ENCODE measurements at regions not wholly inside any gene's neighbourhood (a gene's known extent, or its start where the extent isn't known, plus 50 kb on each side); places are given as distances from the start of the nearest gene placed in this dataset.
A peak's percentile ranks its signal among the peaks of the same experiment; 100 is the strongest.

- no peak for DNase-seq (ENCODE audit: low read depth in 2 of 2)
Observed at GRCh38 chr2:71814885-71815284, 332.8 kb downstream of the CYP26B1 start.

GRCh38 chr2:71813807-71814470 is 333.7 kb downstream of the CYP26B1 start:
- DNase-seq (ENCODE audit: low read depth in 2 of 2) = no peak

- DNase-seq (ENCODE audit: low read depth in 2 of 2) = no peak
Observed at GRCh38 chr2:71813315-71813714, 334.3 kb downstream of the CYP26B1 start.

- no peak for DNase-seq (ENCODE audit: low read depth in 2 of 2)
Observed at GRCh38 chr2:71812736-71813135, 334.9 kb downstream of the CYP26B1 start.

GRCh38 chr2:71811726-71812125 is 335.9 kb downstream of the CYP26B1 start:
- DNase-seq (ENCODE audit: low read depth in 2 of 2) = no peak

- no peak for DNase-seq (ENCODE audit: low read depth in 2 of 2)
Observed at GRCh38 chr2:71811157-71811556, 336.5 kb downstream of the CYP26B1 start.

GRCh38 chr2:71807581-71808451 is 339.8 kb downstream of the CYP26B1 start:
- DNase-seq (ENCODE audit: low read depth in 2 of 2) = no peak

GRCh38 chr2:71806432-71806831 is 341.2 kb downstream of the CYP26B1 start:
- DNase-seq (ENCODE audit: low read depth in 2 of 2) = no peak

- no peak for DNase-seq (ENCODE audit: low read depth in 2 of 2)
Observed at GRCh38 chr2:71804281-71804751, 343.3 kb downstream of the CYP26B1 start.

GRCh38 chr2:71803398-71803797 is 344.3 kb downstream of the CYP26B1 start:
- DNase-seq (ENCODE audit: low read depth in 2 of 2) = no peak

GRCh38 chr2:71802556-71802955 is 345.1 kb downstream of the CYP26B1 start:
- DNase-seq (ENCODE audit: low read depth in 2 of 2) = no peak

GRCh38 chr2:71801969-71802368 is 345.7 kb downstream of the CYP26B1 start:
- DNase-seq (ENCODE audit: low read depth in 2 of 2) = peak in 1 of 2 donors; percentile 54

GRCh38 chr2:71801556-71801955 is 346.1 kb downstream of the CYP26B1 start:
- DNase-seq (ENCODE audit: low read depth in 2 of 2) = no peak

- DNase-seq (ENCODE audit: low read depth in 2 of 2) = no peak
Observed at GRCh38 chr2:71800851-71801250, 346.8 kb downstream of the CYP26B1 start.

GRCh38 chr2:71800106-71800809 is 346.9 kb downstream of the DYSF start:
- DNase-seq (ENCODE audit: low read depth in 2 of 2) = no peak

- no peak for DNase-seq (ENCODE audit: low read depth in 2 of 2)
Observed at GRCh38 chr2:71799013-71799575, 345.7 kb downstream of the DYSF start.

GRCh38 chr2:71798266-71799012 is 345.1 kb downstream of the DYSF start:
- peak in 1 of 2 donors; percentile 50 for DNase-seq (ENCODE audit: low read depth in 2 of 2)

- DNase-seq (ENCODE audit: low read depth in 2 of 2) = no peak
Observed at GRCh38 chr2:71797035-71797810, 343.9 kb downstream of the DYSF start.

GRCh38 chr2:71796174-71796593 is 342.8 kb downstream of the DYSF start:
- DNase-seq (ENCODE audit: low read depth in 2 of 2) = peak in 1 of 2 donors; percentile 27

- no peak for DNase-seq (ENCODE audit: low read depth in 2 of 2)
Observed at GRCh38 chr2:71795486-71795885, 342.1 kb downstream of the DYSF start.
